ENCODE measurements at regions not wholly inside any gene's neighbourhood (a gene's known extent, or its start where the extent isn't known, plus 50 kb on each side); places are given as distances from the start of the nearest gene placed in this dataset.

GRCh38 chr10:36194276-36194675 lies 552.2 kb upstream of the FZD8 start:
- DNase-seq: no peak

DNA sequence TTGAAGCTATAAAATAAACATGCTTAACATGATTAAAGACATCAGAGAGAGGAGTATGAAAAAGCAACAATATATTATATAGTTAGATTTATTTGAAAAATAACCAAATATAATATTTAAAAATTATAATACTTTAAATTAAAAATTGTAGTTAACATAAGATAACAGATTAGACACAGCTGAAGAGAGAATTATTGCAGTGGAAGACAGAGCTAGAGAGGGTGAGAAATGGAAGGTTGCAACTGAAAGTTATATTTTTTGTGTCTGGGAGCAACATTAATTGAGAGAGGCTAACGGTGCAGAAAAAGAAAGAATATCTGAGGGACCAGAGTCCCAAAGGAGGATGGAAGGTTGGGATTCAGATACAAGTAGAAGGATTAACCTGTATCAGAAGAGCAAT lies 548.9 kb upstream of the FZD8 start:
- DNase-seq: no peak

- DNase-seq: no peak
These were observed 546.4 kb upstream of the FZD8 start for GRCh38 chr10:36188461-36188860.

GRCh38 chr10:36188080-36188453 lies 546.0 kb upstream of the FZD8 start:
- DNase-seq: no peak

GRCh38 chr10:36187380-36188079 lies 545.4 kb upstream of the FZD8 start:
- DNase-seq: no peak

GRCh38 chr10:36185097-36185496 lies 543.0 kb upstream of the FZD8 start:
- DNase-seq: no peak

DNA sequence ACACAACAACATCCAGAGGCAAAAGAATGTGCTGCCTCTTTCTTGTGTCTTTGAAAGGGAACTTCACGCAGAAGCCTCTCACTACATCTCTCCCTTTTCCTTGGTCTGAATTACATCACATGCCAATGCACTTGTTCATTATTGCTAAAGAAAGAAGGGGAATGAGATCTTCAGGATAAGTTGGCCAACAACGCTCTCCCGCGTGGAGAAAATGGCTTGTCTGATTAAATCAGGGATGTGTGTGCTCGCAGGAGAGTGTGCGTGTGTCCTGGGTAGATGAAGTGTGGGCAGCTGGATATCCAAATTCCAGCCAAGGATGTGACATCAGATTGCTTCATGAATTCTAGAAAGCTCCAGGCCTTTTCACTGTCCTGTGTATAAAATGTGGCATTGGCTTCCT lies 541.6 kb upstream of the FZD8 start:
- no peak for DNase-seq

- no peak for DNase-seq
These were observed 541.0 kb upstream of the FZD8 start for GRCh38 chr10:36183056-36183455.

DNA sequence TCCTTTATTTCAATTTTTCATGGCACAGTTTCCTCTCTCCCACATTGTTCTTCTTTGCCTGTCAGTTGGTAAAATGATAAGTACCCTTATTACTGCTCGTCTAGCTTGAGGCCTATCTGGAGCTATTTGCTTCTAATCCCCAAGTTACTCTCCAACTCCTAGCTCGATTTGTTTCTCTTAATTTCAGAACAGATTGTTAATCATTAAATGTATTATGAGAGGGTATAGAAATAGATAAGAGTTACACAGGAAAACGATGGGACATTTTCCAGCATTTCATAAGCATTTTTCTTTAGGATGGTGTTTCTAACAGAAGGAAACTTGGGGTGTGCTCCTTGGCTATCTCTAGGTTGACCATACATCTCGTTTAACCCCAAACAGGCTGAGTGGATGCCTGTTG lies 540.5 kb upstream of the FZD8 start:
- no peak for DNase-seq

DNA sequence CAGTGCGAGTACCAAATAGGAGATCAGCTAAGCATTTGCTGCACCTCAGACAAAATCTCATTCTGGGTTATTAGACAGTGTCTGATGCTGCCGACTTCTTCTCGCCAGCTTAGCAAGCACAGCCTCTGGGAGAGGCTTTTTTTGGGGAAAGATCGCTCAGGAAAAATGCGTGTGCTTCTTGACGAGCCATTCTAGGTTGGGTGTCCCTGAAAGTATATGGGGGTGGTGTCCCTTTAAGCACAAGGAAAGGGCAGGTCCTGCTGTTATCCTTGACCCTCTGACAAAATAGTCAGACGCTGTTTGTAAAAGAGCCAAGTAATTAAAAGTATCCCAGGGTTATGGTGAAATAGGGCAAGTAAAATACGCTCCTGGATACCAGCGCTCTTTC lies 540.1 kb upstream of the FZD8 start:
- DNase-seq: peak; percentile 14

GRCh38 chr10:36181426-36182178 lies 539.5 kb upstream of the FZD8 start:
- DNase-seq: peak; percentile 82

DNA sequence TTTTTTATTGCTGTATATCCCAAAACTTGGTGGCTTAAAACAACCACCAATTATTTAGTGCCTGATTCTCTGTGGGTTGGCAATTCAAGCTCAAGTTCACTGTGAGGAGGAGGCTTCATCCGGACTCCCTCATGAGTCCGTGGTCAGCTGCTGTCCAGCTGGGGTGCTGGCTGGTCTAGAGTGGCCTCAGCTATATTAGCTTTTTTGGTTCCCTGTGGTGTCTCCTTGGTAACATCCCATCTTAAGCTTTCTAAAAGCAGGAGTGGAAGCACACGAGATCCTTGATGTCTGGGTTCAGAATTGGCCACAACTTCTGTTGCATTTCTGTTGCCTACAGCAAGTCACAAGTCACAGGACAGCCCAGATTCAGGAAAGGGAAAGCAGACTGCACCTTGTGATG lies 536.5 kb upstream of the FZD8 start:
- no peak for DNase-seq

DNA sequence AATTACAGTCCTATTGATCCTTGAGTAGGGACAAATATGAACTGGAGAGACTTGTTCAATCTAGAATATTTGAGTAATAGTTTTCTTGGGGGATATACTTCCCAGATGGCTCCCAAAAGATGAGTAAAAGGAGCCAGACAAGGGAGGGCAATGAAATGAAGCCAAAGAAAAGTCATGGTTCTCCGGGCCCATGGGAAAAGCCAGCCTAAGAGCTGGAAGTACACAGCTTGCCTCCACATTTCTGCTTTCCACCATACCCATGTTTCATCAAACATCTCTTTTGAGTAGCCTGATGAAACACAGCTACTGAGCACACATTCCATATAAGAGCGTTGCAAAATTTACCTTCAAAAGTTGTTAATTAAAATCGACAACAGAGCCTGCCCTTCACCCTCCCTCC lies 535.0 kb upstream of the FZD8 start:
- peak; percentile 16 for DNase-seq

DNA sequence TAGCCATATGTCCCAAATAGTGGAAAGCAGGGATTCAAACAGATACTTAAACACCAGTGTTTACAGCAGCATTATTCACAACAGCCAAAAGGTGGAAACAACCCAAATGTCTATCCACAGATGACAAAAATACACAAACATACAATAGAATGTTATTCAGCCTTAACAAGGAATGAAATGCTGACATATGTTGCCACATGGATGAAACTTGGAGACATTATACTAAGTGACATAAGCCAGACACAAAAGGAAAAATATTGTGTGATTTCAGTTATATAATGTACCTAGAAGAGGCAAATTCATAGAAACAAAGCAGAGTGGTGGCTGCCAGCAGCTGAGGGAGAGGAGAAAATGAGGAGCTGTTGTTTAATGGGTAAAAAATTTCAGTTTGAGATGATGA lies 533.9 kb upstream of the FZD8 start:
- DNase-seq: no peak

DNA sequence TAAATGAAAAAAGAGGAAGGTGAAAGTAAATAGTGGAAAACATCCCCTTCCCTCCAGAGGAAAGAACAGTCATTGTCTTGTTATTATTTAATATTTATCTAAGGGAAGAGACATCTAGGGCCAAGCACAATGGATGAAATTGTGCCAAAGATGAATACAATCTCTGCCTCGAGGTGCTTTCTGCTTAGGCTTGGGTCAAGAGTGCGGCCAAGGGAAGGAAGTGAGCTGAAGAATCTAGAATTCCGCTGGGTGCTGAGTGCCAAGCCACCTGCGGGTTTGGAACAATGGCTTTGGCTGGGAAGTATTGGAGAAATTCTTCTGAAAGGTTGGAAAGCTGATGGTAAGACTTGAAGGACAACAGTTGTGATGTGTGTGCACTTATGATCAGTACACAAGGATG lies 531.3 kb upstream of the FZD8 start:
- peak; percentile 23 for DNase-seq

DNA sequence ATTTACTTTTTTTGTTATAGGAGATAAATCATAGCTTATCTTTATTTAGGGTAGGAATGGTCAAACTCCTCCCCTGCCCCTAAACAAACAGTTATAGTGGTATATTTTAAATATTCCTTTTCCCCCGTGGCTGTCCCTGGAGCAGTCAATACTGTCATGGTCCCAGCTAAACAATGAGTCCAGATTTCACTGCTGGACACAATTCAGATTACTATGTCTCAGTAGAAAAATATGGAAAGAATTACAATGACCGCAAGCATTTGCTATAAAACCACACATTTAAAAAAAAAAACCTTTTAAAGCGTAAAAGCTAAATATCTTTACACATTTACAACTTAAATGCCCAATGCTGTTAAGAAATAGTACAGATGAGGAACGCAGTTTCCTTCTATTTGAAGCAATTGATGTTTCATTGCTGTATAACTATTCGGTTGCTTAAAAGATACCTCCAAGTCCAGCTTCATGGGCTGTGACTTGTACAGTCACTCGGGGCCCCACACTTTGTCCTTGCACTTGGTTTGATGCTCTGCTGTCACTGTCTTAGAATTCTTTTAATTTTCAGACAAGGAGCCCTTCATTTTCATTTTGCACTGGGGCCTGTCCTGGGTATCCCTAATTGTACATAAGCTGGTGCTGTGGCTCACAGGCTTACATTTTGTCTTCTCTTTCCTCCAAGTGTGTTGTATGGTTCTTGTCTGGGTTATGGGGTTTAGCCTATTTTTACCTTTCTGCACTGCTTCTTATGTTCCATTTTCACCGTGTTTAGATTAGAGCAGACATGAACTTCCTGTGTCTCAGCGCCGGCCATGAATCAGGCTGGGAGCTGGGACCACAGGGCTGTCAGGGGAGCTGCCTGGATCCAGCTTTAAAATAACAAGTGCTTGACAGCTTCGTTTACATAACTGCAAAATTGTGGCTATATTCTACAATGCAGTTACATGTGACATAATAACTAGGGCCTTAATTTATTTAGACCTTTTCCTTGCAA lies 530.2 kb upstream of the FZD8 start:
- DNase-seq: peak; percentile 88

- no peak for DNase-seq
These were observed 529.5 kb upstream of the FZD8 start for GRCh38 chr10:36171556-36171952.

- DNase-seq: no peak
These were observed 528.9 kb upstream of the FZD8 start for GRCh38 chr10:36170943-36171501.

GRCh38 chr10:36170142-36170719 lies 528.1 kb upstream of the FZD8 start:
- DNase-seq: no peak

DNA sequence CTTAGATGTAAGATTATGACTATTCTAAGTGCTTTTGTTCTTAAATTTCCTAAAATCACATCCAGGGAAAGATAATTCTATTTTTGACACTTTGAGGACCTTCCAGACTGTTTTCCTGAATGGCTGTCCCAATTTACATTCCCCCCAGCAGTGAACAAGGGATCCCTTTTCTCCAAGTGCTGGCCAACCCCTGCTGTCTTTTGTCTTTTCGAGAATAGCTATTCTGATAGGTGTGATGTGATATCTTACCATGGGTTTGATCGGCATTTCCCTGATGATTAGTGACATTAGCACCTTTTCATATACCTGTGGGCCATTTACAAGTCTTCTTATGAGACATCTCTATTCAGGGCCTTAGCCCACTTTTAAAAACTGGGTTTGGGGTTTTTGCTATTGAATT lies 526.7 kb upstream of the FZD8 start:
- DNase-seq: no peak

DNA sequence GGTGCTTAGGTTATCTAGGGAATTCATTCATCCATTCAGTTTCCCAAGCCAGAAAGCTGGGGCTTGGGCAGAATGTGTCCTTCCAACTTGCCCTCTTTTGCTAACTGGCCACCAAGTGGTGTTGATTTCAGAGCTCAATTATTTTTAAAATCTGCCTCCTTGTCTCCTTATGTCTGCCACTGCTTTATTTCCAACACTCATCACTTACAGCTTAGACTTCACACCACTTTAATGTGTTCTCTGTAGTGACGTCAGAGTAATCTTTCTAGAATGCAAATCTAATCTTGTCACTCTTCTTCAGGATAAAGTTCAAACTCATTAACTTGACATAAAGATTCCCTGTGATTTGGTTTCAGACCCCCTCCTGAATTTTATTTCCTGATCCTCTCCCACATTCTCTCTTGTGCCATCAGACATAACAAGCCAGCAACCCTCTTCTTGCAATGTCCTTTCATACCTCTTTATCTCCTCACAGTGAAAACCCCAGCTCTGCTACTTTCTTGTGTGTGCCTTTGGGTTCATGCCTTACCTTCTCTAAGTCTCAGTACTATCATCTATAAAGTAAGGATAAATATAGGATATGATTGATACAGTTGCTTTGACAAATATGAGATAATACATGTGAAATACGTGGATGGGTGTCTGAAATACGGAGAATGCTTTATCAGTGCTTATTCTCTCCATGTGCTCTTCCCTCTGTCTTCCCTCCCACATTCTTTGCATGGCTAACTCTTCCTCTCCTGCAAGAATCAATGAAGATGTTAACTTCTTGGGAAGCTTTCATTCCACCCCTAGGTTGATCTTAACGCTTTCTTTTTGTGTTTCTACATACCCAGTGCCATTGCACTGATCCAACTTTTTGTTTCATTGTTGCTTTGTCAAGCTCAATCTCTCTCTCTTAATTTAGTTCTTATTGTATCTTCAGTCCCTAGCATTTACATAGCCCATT lies 522.7 kb upstream of the FZD8 start:
- DNase-seq: no peak

DNA sequence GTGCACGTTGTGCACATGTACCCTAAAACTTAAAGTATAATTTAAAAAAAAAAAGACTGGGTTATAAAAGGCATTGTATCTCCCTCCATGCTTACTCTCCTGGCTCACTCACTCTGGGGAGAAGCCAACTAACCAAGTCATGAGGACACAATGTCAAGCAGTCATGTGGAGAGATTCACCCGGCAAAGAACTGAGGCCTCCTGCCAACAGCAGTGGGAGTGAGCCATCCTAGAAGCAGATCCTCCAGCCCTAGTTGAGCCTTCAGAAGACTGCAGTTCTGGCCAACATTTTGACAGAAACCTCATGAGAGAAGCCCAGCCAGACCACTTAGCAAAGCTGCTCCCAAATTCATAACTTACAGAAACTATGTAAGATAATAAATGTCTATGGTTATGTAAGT lies 521.7 kb upstream of the FZD8 start:
- DNase-seq: no peak
